ENCODE measurements at regions not wholly inside any gene's neighbourhood (a gene's known extent, or its start where the extent isn't known, plus 50 kb on each side); places are given as distances from the start of the nearest gene placed in this dataset.

DNA sequence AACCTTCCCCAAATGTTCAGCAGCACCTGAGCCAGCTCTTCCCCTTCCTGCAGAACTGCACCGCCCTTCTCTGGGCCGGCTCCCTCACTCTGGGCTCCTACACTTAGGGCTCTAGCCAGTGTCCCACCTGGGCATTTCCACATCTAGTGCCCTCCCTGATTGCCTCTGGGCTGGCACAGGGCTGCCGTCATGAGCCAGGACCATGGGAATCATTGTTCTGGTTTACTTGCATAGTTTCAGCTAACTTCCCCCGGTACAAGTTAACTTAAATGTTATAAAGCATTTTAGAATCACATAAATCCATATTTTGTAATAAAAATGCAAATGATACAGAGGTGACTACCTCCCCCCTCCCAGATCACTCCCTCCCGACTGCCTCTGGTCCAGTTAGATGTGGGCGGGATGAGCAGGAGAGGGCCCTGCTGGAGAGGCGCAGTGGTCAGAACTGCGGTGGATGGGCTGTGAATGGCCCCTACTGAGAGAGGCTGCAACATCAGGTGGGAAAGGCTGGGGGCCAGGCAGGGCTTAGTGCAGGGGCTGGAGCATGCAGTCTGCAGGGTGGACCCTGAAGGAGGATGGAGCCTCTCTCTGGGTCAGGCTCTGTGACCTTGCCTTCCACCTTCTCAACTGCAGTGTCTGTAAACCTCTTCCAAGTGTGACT is 371.4 kb upstream of the C1orf174 start:
- H2AFZ ChIP-seq (replicated peaks; ENCODE audit: low read length, poor library complexity): no peak overlapping the region
- H2BK15ac ChIP-seq (ENCODE audit: low read depth, low read length): no peak overlapping the region
- H2BK120ac ChIP-seq (ENCODE audit: low read depth, low read length): no peak overlapping the region
- no peak overlapping the region for H3K18ac ChIP-seq (ENCODE audit: low read depth, low read length)
- no peak overlapping the region for H4K91ac ChIP-seq (ENCODE audit: insufficient read depth, low read depth, low read length)
- no peak overlapping the region for H2BK20ac ChIP-seq (ENCODE audit: low read depth, low read length)
- H3K36me3 ChIP-seq (ENCODE audit: control insufficient read depth, insufficient read depth, low read length): no peaks in the 10 kb centered on the region
- peaks cover 46% of the 10 kb centered on the region for H3K9me3 ChIP-seq (ENCODE audit: control insufficient read depth, insufficient read depth, low read length)
- H3K56ac ChIP-seq (ENCODE audit: extremely low read depth, insufficient read depth, low read length): no peak overlapping the region
- TF ChIP-seq RAD21 (IDR thresholded peaks at IDR 0.05; ENCODE audit: low read length): no peak
- TF ChIP-seq SMC3 (IDR thresholded peaks at IDR 0.05; ENCODE audit: low read depth, low read length): no peak
- TF ChIP-seq RFX5 (IDR thresholded peaks at IDR 0.05; ENCODE audit: low read depth, low read length): no peak
- TF ChIP-seq CEBPB (IDR thresholded peaks at IDR 0.05; ENCODE audit: low read depth, low read length): no peak
- TF ChIP-seq, protein P1, sequence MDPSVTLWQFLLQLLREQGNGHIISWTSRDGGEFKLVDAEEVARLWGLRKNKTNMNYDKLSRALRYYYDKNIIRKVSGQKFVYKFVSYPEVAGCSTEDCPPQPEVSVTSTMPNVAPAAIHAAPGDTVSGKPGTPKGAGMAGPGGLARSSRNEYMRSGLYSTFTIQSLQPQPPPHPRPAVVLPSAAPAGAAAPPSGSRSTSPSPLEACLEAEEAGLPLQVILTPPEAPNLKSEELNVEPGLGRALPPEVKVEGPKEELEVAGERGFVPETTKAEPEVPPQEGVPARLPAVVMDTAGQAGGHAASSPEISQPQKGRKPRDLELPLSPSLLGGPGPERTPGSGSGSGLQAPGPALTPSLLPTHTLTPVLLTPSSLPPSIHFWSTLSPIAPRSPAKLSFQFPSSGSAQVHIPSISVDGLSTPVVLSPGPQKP (IDR thresholded peaks at IDR 0.05; ENCODE audit: borderline replicate concordance, low read depth, low read length): no peak
- TF ChIP-seq RCOR1 (IDR thresholded peaks at IDR 0.05; ENCODE audit: insufficient replicate concordance, low read length): no peak
- TF ChIP-seq, protein P2, sequence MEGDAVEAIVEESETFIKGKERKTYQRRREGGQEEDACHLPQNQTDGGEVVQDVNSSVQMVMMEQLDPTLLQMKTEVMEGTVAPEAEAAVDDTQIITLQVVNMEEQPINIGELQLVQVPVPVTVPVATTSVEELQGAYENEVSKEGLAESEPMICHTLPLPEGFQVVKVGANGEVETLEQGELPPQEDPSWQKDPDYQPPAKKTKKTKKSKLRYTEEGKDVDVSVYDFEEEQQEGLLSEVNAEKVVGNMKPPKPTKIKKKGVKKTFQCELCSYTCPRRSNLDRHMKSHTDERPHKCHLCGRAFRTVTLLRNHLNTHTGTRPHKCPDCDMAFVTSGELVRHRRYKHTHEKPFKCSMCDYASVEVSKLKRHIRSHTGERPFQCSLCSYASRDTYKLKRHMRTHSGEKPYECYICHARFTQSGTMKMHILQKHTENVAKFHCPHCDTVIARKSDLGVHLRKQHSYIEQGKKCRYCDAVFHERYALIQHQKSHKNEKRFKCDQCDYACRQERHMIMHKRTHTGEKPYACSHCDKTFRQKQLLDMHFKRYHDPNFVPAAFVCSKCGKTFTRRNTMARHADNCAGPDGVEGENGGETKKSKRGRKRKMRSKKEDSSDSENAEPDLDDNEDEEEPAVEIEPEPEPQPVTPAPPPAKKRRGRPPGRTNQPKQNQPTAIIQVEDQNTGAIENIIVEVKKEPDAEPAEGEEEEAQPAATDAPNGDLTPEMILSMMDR (conservative IDR thresholded peaks at IDR 0.05; ENCODE audit: low read depth, low read length): no peak
- no peak for TF ChIP-seq POLR2A (IDR thresholded peaks at IDR 0.05; ENCODE audit: low read depth, low read length)
- no peak for TF ChIP-seq NFE2L2 (IDR thresholded peaks at IDR 0.05; ENCODE audit: low read depth, low read length)
- TF ChIP-seq MAFK (IDR thresholded peaks at IDR 0.05; ENCODE audit: low read depth, low read length): no peak
- TF ChIP-seq MAZ (IDR thresholded peaks at IDR 0.05; ENCODE audit: borderline replicate concordance, low read depth, low read length): no peak
- TF ChIP-seq CHD1 (IDR thresholded peaks at IDR 0.05; ENCODE audit: low read depth, low read length): no peak
- no peak for TF ChIP-seq FOS (IDR thresholded peaks at IDR 0.05; ENCODE audit: low read depth, low read length)
- ChIA-PET POLR2A (ENCODE audit: unreplicated experiment) (no interaction called here), CTCF (no interaction called here)
- no peak overlapping the region for H3K4me2 ChIP-seq (ENCODE audit: low read depth, low read length)
- H3K14ac ChIP-seq (replicated peaks; ENCODE audit: low read depth, low read length): no peak overlapping the region
- no TSS peak for BruUV-seq (replicated peaks)
- H3K4me3 ChIP-seq (ENCODE audit: insufficient read depth, low read depth, low read length): no peak overlapping the region
- dilution Hi-C loops (cut with HindIII; ENCODE audit: low sequenced_read_pairs, unreplicated experiment) (no loop called here), intact Hi-C loops (cut with micrococcal nuclease) (no loop called here), in situ Hi-C loops (cut with MboI; ENCODE audit: low sequenced_read_pairs) (no loop called here)
- H3K9me1 ChIP-seq (ENCODE audit: insufficient read depth, low read length): no peaks in the 10 kb centered on the region
- H4K8ac ChIP-seq (ENCODE audit: low read depth in 2 of 2, low read length in 2 of 2): no peak overlapping the region
- H3K4ac ChIP-seq (ENCODE audit: low read depth, low read length): no peak overlapping the region
- H3K79me1 ChIP-seq (ENCODE audit: low read depth in 1 of 2, low read length in 2 of 2): no peaks in the 10 kb centered on the region
- H4K20me1 ChIP-seq (ENCODE audit: insufficient read depth, low read length): no peaks in the 10 kb centered on the region
- H3K4me1 ChIP-seq (ENCODE audit: control insufficient read depth, insufficient read depth, low read length): no peaks in the 10 kb centered on the region
- no peaks in the 10 kb centered on the region for H3K27me3 ChIP-seq (ENCODE audit: control insufficient read depth, insufficient read depth, low read length)
- H2BK5ac ChIP-seq (ENCODE audit: low read depth, low read length, poor library complexity, severe bottlenecking): no peak overlapping the region
- H3K27ac ChIP-seq (ENCODE audit: insufficient read depth, low read length): no peak overlapping the region
- 100% methylated on average over 1 of the region's 8 CpGs; no CpG with 5 or more reads in 1 of the 2 experiments for WGBS, 2 experiments (ENCODE audit: extremely low coverage in 2 of 2, insufficient read length in 1 of 2)
- H3K23ac ChIP-seq (ENCODE audit: low read depth, low read length): no peak overlapping the region
- H2AK5ac ChIP-seq (ENCODE audit: low read depth, low read length): no peak overlapping the region
- H4K5ac ChIP-seq (ENCODE audit: low read depth, low read length): no peak overlapping the region
- H3K9ac ChIP-seq (ENCODE audit: low read depth, low read length): no peak overlapping the region
- H2AK9ac ChIP-seq (replicated peaks; ENCODE audit: low read depth, low read length, poor library complexity): no peak overlapping the region
- ATAC-seq (ENCODE audit: low read depth): no peak
- DNase-seq: no peak
